ENCODE measurements at regions not wholly inside any gene's neighbourhood (a gene's known extent, or its start where the extent isn't known, plus 50 kb on each side); places are given as distances from the start of the nearest gene placed in this dataset.
"Not testable (repeated sequence)": the region's sequence is repeated elsewhere in the genome, so short reads cannot be mapped to it uniquely, and the experiment has no call there.

DNA sequence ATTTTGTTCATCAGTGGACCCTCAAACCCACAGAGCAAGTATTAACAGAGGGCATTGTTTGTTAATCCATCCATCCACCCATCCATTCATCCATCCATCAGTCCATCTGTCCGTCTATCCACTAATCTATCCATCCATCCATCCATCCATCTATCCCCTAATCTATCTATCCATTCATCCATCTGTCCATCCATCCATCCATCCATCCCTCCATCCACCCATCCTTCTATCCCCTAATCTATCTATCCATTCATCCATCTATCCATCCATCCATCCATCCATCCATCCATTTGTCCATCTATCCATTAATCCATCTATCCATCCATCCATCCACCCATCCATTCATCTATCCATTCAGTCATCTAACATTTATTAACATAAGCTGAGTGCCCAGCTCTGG, 307.3 kb downstream of the MIAT start:
- Mint-ChIP-seq H3K27me3 (no peaks in the 10 kb centered on the region), H3K4me3 (no peak overlapping the region), H3K9me3 (peaks cover 6% of the 10 kb centered on the region), H3K36me3 (ENCODE audit: low read depth) (no peaks in the 10 kb centered on the region), H3K4me1 (no peaks in the 10 kb centered on the region), H3K27ac (no peak overlapping the region)
- intact Hi-C loops (cut with micrococcal nuclease), result no loop called here
- no peak for DNase-seq

DNA sequence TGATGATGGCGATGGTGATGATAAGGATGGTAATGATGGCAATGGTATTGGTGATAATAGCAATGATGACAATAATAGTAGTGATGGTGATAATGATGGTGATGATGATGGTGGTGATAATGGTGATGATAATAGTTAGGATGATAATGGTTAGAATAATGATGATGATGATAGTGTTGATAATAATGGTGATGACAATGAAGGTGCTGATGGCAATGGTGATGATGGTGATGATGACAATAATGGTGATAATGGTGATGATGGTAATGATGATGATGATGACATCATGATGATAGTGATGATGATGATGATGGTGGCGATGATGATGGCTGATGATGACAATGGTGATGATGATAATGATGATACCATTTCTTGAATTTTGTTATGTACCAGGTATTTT, 309.9 kb downstream of the MIAT start:
- H3K36me3 Mint-ChIP-seq (ENCODE audit: low read depth), result no peaks in the 10 kb centered on the region
- H3K4me1 Mint-ChIP-seq, result no peaks in the 10 kb centered on the region
- H3K9me3 Mint-ChIP-seq, result peaks cover 6% of the 10 kb centered on the region
- no peak overlapping the region for H3K27ac Mint-ChIP-seq
- H3K27me3 Mint-ChIP-seq, result no peaks in the 10 kb centered on the region
- no peak for DNase-seq
- H3K4me3 Mint-ChIP-seq, result no peak overlapping the region
- intact Hi-C loops (cut with micrococcal nuclease), result no loop called here

DNA sequence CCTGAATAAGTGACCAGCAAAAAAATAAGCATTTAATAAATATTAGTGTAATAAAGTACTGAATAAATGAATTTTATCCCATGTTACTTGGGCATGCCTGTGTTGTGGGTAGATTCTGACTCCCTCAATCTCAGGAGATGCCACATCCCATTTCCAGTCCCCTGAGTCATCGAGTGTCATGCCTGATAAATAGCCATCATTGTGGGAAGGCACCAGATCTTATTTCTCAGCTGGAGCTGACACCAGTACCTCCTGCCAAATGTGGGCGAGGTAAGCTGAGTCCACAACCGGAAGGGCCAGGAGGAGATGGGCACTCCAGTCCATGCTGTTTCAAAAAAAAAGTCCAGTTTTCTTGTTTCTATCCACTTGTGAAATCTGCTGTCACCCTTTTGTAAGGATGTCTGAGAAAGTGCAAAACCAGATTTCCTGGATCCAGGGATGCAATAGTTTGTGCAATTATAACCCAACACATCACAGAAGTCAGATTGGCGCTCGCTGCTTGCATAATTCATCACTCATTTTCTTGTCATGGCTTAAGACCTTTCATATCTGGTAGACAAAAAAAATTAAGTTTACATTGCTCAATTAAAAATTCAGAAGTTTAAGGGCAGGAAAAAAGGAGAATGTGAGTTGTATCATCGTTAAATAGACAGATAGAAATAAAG, 311.6 kb downstream of the MIAT start:
- Mint-ChIP-seq H3K9me3 (peaks cover 6% of the 10 kb centered on the region), H3K27ac (no peak overlapping the region), H3K4me1 (no peaks in the 10 kb centered on the region), H3K4me3 (no peak overlapping the region), H3K36me3 (ENCODE audit: low read depth) (no peaks in the 10 kb centered on the region), H3K27me3 (no peaks in the 10 kb centered on the region)
- intact Hi-C loops (cut with micrococcal nuclease), result no loop called here
- DNase-seq, result no peak

DNA sequence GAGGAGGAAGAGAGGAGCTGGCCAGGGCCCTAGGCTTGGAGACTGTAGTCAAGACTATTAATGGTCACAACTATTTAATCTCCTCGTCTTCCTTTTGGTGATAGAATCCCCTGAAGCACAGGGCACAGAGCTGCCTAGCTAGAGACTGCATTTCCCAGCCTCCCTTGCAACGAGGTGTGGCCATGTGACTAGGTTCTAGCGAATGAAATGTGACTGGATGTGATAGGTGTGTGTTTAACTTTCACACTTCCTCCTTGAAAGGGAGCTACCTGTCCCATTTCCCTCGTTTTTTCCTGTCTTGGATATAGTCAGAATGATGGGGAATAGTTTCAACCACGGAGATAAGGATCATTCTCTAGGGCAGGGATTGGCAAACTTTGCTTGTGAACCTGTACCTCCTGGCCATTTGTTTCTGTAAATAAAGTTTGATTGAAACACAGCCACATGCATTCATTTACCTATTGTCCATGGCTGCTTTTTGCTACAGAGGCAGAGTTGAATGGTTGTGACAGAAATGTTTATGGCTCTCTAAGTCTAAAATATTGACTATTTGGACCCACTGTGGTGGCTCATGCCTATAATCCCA, 313.5 kb downstream of the MIAT start:
- no peak overlapping the region for H3K4me3 Mint-ChIP-seq
- no peaks in the 10 kb centered on the region for H3K4me1 Mint-ChIP-seq
- DNase-seq, result no peak
- intact Hi-C loops (cut with micrococcal nuclease), result no loop called here
- H3K36me3 Mint-ChIP-seq (ENCODE audit: low read depth), result no peaks in the 10 kb centered on the region
- H3K9me3 Mint-ChIP-seq, result no peaks in the 10 kb centered on the region
- H3K27ac Mint-ChIP-seq, result no peak overlapping the region
- no peaks in the 10 kb centered on the region for H3K27me3 Mint-ChIP-seq

DNA sequence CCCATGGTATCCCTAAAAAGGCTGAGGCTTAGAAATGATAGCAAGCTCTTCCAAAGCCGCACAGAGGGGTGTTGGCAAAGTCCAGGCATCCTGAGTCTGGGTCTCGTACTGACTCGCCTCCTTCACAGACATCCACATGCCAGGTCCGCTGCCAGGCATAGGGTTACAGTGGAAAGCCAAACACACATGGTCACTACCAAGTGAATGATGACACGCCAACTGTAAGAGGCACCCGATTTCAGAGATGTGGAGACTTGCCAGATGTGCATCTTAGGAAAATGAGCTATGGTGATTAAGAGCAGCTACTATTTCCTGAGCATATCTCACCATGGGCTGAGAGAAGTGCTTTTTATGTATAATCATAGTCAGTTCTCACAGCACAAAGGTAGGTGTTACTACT, 314.9 kb downstream of the MIAT start:
- intact Hi-C loops (cut with micrococcal nuclease), result no loop called here
- Mint-ChIP-seq H3K27ac (no peak overlapping the region), H3K9me3 (no peaks in the 10 kb centered on the region), H3K4me3 (no peak overlapping the region), H3K4me1 (no peaks in the 10 kb centered on the region), H3K36me3 (ENCODE audit: low read depth) (no peaks in the 10 kb centered on the region), H3K27me3 (no peaks in the 10 kb centered on the region)
- no peak for DNase-seq

DNA sequence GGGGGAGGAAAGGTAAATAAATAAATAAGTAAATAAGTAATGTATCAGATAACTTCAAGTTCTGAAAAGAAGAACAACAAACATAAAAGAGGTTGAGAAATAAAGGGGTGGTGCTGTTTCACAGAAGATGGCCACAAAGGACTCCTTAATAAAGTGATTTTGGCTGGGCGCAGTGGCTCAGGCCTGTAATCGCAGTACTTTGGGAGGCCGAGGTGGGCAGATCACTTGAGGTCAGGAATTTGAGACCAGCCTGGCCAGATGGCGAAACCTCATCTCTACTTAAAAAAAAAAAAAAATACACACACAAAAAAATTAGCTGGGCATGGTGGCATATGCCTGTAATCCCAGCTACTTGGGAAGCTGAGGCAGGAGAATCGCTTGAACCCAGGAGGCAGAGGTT, 315.5 kb downstream of the MIAT start:
- H3K4me1 Mint-ChIP-seq; H3K9me3 Mint-ChIP-seq; H3K27ac Mint-ChIP-seq; intact Hi-C loops (cut with micrococcal nuclease); H3K36me3 Mint-ChIP-seq (ENCODE audit: low read depth); H3K27me3 Mint-ChIP-seq; H3K4me3 Mint-ChIP-seq; DNase-seq: not testable (repeated sequence)

DNA sequence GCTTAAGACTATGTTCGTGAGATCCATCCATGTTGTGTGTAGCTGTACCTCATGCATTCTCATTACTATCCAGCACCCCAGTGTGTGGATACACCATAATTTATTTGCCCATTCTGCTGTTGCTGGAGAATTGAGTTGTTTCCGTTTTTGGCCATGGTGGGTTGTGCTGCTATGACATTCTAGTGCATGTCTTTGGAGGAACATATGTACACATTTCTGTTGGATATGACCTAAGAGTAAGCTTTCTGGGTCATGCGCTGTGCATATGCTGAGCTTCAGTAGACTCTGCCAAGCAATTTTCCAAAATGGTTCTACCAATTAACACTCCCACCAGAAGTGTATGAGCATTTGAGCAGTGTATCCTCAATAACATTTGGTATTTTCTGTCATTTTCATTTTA, 316.6 kb downstream of the MIAT start:
- intact Hi-C loops (cut with micrococcal nuclease), result no loop called here
- Mint-ChIP-seq H3K4me3 (no peak overlapping the region), H3K27ac (no peak overlapping the region), H3K9me3 (no peaks in the 10 kb centered on the region), H3K27me3 (no peaks in the 10 kb centered on the region), H3K36me3 (ENCODE audit: low read depth) (no peaks in the 10 kb centered on the region), H3K4me1 (no peaks in the 10 kb centered on the region)
- DNase-seq, result no peak

DNA sequence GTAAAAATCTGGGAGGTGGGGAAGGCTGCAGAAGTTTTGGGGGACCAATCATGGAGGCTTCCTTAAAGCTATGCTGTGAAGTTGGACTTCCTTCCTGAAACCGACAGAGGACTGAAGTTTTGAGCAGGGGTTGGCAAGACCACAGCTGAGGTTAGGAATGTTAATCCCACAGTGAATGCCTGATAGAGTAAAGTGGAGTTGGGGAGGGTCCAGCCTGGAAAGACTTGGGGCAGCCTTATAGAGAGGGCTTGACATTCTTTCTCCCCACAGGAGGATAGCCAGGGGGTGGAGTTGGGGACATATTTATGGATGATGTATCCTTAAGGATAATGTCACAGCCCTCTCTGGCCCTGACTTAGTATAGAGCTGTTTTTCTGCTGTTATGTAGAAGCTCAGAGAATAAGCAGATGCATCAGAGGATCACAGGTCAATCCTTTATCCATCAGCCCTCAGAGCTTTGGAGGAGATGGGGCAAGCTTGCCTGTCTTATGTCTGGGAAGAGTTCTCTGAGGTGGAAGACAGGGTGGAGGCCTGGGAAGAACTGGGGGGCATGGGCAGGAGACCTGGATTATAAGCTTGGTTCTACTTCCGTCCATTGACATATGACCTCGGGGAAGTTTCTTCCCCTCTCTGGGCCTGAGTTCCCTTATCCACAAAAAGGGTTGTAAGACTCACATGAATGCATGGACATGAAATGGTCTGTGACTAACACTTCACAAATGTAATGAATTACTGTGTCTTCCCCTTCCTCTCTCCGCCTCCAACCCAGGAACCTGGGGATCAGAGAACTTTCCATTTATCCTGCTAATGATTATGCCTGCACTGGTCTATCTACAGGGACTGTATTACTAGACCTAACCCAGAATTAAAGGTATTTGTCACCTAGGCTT, 317.8 kb downstream of the MIAT start:
- Mint-ChIP-seq H3K36me3 (ENCODE audit: low read depth) (no peaks in the 10 kb centered on the region), H3K4me1 (no peaks in the 10 kb centered on the region), H3K27ac (no peak overlapping the region), H3K9me3 (no peaks in the 10 kb centered on the region), H3K4me3 (no peak overlapping the region), H3K27me3 (no peaks in the 10 kb centered on the region)
- no peak for DNase-seq
- intact Hi-C loops (cut with micrococcal nuclease), result no loop called here

DNA sequence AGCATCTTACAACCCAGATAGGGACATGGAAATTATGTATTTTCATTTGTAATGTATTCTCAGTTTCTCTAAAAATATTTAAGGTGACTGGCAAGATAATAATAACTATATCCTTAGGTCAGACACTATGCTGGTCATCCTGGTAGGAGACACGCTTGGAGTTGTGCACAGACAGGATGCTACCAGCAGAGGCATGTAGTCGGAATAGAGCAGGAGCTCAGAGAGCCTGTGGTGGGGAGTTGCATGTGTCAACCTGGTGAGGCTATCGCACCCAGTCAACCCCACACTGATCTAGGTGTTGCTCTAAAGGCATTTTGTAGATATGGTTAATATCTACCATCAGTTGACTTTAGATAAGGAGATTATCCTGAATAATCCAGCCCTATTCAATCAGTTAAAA, 318.5 kb downstream of the MIAT start:
- no peak for DNase-seq
- no peaks in the 10 kb centered on the region for H3K4me1 Mint-ChIP-seq
- H3K27me3 Mint-ChIP-seq, result no peaks in the 10 kb centered on the region
- no peaks in the 10 kb centered on the region for H3K36me3 Mint-ChIP-seq (ENCODE audit: low read depth)
- H3K4me3 Mint-ChIP-seq, result no peak overlapping the region
- intact Hi-C loops (cut with micrococcal nuclease), result no loop called here
- no peaks in the 10 kb centered on the region for H3K9me3 Mint-ChIP-seq
- H3K27ac Mint-ChIP-seq, result no peak overlapping the region

DNA sequence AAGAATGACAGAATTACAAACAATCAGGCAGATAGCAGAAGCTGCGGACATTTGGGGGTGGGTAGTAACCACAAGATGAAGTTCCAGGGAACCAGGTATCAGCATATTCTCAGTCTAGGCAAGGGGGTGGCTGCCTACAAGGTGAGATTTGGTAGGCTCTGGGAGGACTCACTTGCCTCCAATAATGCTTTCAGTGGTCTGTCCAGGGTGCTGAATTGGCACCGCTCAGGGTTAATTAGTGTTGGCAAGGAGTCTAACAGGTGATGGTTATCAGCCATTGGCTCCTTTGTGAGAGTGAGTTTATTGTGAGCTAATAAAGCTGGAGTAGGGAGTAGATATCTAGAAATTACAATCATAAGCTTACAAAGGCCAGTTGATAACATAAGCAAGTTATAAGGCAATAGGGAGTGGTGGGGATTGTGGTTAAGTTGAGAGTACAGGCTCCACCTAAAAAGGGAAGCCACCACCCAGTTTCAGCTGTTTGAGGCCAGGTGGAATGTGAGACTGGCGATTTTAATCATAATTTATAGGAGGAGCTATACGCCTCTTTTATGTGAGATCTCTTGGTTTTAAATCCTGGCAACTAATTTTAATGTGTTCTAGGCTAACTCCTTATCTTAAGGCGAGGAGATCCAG, 320.5 kb downstream of the MIAT start:
- Mint-ChIP-seq H3K4me1 (no peaks in the 10 kb centered on the region), H3K4me3 (no peak overlapping the region), H3K27ac (no peak overlapping the region), H3K9me3 (no peaks in the 10 kb centered on the region), H3K36me3 (ENCODE audit: low read depth) (no peaks in the 10 kb centered on the region), H3K27me3 (no peaks in the 10 kb centered on the region)
- DNase-seq, result no peak
- intact Hi-C loops (cut with micrococcal nuclease), result no loop called here

DNA sequence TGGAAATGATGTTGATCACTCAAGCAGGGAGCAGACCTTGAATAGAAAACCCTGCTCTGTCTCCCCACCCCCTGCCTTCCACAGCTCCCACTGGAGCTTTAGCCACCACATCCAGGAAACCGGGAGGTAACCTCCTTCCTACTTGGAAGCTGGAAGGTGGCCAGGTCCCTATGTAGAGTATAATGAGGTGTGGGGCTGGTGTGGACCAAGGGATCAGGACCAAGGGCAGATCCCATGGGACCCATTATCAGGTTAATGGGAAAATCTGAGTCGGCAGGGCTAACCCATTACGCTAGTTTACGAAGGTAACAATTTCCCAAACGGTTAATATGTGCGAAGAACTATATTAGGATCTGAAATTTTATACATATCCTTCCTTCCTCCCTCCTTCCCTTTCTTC, 321.9 kb downstream of the MIAT start:
- Mint-ChIP-seq H3K27ac (no peak overlapping the region), H3K9me3 (no peaks in the 10 kb centered on the region), H3K36me3 (ENCODE audit: low read depth) (no peaks in the 10 kb centered on the region), H3K27me3 (no peaks in the 10 kb centered on the region), H3K4me1 (no peaks in the 10 kb centered on the region), H3K4me3 (no peak overlapping the region)
- intact Hi-C loops (cut with micrococcal nuclease), result no loop called here
- no peak for DNase-seq

DNA sequence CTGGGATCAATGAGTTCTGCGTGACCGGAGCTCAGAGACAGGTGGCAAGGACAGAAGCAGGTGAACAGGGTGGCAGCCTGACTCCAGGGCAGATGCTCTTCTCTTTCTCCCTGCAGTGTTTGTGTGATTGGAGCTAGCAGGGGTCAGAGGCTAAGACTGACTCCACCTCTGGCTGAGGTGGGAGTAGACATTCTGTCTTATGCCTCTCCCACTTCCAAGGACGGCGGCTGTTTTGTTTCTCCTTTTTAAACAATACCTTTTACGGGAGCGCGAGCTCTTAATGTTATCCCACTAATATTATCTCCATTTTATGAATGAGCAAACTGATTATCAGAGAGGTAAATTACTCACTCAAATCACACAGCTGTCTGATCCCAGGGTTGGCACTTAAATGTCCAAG, 323.7 kb downstream of the MIAT start:
- no peak overlapping the region for H3K4me3 Mint-ChIP-seq
- no peak for DNase-seq
- no peaks in the 10 kb centered on the region for H3K4me1 Mint-ChIP-seq
- no peak overlapping the region for H3K27ac Mint-ChIP-seq
- H3K36me3 Mint-ChIP-seq (ENCODE audit: low read depth), result no peaks in the 10 kb centered on the region
- peaks cover 4% of the 10 kb centered on the region for H3K27me3 Mint-ChIP-seq
- H3K9me3 Mint-ChIP-seq, result no peaks in the 10 kb centered on the region
- intact Hi-C loops (cut with micrococcal nuclease), result no loop called here

DNA sequence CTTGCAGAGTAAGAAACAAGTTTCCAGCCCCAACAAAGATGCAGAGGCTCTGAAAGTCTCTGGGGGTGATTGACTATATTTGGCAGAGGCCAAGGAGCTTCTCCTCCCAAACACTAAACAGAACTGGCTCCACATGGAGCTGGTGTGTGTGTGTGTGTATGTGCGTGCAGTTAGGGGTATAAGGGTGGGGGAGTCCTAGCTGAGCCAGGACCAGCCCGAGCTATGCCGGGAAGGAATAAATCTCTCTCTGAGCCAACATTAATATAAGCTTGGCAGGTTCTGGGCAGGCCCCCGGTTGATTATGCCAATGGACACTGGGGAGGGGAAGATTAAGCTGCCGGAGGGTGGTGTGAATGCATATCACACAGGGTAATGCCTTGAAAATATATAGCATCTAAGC, 324.2 kb downstream of the MIAT start:
- intact Hi-C loops (cut with micrococcal nuclease), result no loop called here
- H3K36me3 Mint-ChIP-seq (ENCODE audit: low read depth), result no peaks in the 10 kb centered on the region
- H3K27ac Mint-ChIP-seq, result no peak overlapping the region
- H3K4me3 Mint-ChIP-seq, result no peak overlapping the region
- peaks cover 4% of the 10 kb centered on the region for H3K27me3 Mint-ChIP-seq
- no peaks in the 10 kb centered on the region for H3K9me3 Mint-ChIP-seq
- no peak for DNase-seq
- no peaks in the 10 kb centered on the region for H3K4me1 Mint-ChIP-seq

DNA sequence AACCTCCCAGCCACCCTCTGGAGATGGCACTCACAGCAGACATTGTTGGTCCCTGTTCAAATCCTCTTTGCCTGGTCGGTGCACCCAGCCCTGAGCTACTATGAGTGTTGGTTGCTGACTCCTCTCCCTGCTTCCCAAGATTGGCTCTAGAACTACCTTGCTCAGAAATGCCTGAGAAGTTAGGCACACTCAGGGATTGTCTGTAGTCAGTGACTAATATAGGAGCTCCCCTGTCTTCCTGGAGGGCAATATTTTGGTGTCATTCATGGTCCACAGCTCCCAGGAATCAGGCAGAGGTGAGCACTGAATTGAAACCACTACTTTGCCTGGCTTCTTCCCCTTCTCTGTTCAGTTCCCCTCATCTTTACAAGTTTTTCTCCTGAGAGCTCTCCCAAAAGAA, 325.9 kb downstream of the MIAT start:
- H3K9me3 Mint-ChIP-seq, result no peaks in the 10 kb centered on the region
- no peaks in the 10 kb centered on the region for H3K36me3 Mint-ChIP-seq (ENCODE audit: low read depth)
- H3K27me3 Mint-ChIP-seq, result peaks cover 4% of the 10 kb centered on the region
- no peaks in the 10 kb centered on the region for H3K4me1 Mint-ChIP-seq
- no peak overlapping the region for H3K4me3 Mint-ChIP-seq
- DNase-seq, result no peak
- intact Hi-C loops (cut with micrococcal nuclease), result no loop called here
- no peak overlapping the region for H3K27ac Mint-ChIP-seq

Measured in activated CD4-positive, alpha-beta T cell treated with anti-CD3 and anti-CD28 coated beads, Interleukin-2, amount 10 ng/mL, durations not matched to agents 24 days and 14 days (primary cell).